ENCODE measurements at regions not wholly inside any gene's neighbourhood (a gene's known extent, or its start where the extent isn't known, plus 50 kb on each side); places are given as distances from the start of the nearest gene placed in this dataset.
"Not testable (repeated sequence)": the region's sequence is repeated elsewhere in the genome, so short reads cannot be mapped to it uniquely, and the experiment has no call there.

DNA sequence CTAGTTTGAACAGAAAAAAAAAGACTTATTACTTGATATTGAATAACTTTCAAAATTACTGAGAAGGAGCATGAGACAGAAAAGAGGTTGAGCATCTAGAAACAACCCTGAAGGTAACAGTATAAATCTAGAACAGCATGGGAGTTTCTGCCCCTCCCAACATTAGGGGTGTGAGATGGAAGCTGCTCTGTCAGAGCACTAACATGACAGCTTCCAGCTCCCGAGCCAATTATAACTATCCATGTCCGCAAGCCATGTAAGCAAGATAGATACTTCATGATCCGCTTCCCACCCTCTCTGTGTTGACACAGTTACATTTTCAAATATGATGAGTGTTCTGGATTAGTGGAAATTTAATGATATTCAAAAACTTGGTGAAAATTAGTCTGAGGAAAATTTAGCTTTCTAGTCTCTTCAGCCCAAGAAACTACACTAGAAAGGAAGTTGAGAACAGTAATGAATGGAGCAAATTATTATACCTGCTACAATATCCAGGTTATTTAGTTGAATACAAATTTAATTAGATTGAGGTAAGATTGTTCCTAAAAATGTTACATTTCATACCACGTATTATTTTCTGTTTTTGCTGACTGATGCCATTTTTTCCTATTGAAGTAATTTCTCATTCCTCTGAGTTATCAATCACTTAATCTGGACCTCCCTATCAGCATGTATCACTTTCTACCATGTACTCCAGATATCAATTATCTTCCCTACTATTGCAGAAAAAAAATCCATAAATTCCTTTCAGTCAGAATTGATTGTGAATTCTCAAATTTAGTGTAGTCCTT, 129.3 kb upstream of the SLIT2 start:
- no peak for DNase-seq (ENCODE audit: low read depth)

GRCh38 chr4:20119141-20119540, 132.6 kb upstream of the SLIT2 start:
- DNase-seq (ENCODE audit: low read depth) = no peak

DNA sequence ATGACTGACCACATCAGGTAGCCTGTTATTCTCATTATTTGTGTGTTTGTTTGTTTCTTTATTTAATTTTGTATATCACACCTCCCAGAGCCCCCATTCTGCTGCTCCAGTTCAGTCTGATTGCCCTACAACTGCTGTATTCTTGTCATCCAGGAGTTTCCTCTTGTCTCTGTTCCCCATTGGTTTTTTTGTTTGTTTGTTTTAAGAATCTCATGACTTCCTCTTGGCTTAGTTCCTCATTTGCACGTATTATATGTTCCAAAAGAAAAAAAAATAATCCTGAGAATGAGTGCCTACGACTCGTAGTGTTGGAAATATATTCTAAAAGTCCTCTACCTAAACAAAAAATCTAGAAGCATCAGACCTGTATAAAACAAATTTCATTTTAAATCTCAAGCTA, 142.3 kb upstream of the SLIT2 start:
- DNase-seq (ENCODE audit: low read depth) = no peak

GRCh38 chr4:20106921-20107320, 144.8 kb upstream of the SLIT2 start:
- DNase-seq (ENCODE audit: low read depth) = no peak

GRCh38 chr4:20101831-20102230, 149.9 kb upstream of the SLIT2 start:
- DNase-seq (ENCODE audit: low read depth) = no peak

- DNase-seq (ENCODE audit: low read depth) = no peak
Measured at GRCh38 chr4:20096911-20097310, 154.8 kb upstream of the SLIT2 start.

GRCh38 chr4:20095805-20096541, 155.7 kb upstream of the SLIT2 start:
- no peak for DNase-seq (ENCODE audit: low read depth)

DNA sequence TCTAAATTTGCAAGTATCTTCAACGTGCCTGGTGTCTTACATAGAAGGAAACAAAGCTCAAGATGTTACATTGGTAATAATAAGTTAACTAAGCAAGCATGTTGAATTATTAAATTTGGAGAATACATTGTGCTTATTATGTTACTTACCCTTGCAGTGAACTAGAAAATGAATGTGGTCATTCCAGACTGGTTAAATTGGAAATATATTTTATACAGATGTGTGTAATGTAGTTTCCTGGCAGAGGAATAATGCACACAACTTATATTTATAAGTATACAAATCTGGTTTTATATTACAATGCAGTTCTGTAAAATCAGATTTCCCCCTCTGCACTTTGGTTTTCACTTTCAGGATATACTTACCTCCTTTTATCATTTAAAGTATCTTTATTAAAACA, 159.9 kb upstream of the SLIT2 start:
- DNase-seq (ENCODE audit: low read depth) = no peak

- DNase-seq (ENCODE audit: low read depth) = no peak
Measured at GRCh38 chr4:20087522-20087911, 164.2 kb upstream of the SLIT2 start.

- no peak for DNase-seq (ENCODE audit: low read depth)
Measured at GRCh38 chr4:20086799-20087521, 164.7 kb upstream of the SLIT2 start.

DNA sequence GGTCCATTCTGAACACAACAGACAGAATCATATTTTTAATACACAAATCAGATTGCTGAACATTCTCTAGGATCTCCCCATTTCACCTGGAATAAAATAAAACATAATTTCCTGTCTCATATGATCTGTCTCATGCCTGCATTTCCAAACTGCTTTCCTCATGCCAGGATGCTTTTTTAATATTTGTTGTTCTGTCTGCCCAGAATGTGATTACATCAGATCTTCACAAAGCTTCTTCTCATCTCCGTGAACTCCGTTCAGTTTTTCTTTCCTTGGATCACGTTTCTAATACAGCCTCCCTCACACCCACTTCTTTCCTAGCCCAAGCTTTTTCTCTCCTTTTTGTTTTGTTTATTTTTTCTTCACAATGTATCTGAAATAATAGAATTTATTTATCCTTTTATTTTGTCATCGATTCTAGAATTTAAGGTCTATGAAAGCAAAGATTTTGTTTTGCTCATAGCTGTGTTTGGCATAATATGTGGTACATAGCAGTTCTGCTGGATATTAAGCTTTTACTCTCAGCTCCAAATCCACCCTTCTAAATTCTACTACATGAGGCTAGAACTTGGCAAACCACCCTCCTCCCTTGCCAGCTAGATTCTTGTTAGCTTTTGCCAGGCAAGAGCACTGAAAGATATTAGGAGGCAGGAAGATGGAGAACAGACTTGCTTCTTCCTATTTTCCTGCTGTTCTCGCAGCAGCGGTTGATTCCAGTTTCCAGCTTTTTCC, 165.5 kb upstream of the SLIT2 start:
- no peak for DNase-seq (ENCODE audit: low read depth)

GRCh38 chr4:20085653-20086052, 166.1 kb upstream of the SLIT2 start:
- DNase-seq (ENCODE audit: low read depth) = no peak

DNA sequence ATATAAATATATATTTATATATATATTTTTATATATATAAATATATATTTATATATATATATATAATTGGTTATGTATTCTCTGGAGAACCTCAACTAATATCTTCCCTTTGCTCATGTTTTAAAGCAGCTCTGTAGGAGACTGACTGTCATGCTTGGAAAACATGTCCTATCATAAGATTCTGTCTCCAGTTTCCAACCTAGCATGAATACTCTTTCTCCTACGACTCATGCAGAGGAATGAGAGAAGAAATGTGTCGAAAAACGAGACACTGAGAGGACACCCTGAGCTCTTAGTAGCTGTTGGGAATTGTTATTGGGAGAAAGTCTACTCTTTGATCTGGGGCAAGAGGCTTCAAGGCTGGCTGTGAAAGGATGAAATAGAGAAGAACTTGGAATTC, 166.5 kb upstream of the SLIT2 start:
- DNase-seq (ENCODE audit: low read depth) = no peak

- no peak for DNase-seq (ENCODE audit: low read depth)
Measured at GRCh38 chr4:20084488-20084887, 167.2 kb upstream of the SLIT2 start.

GRCh38 chr4:20078644-20079043, 173.1 kb upstream of the SLIT2 start:
- no peak for DNase-seq (ENCODE audit: low read depth)

GRCh38 chr4:20075248-20075871, 176.3 kb upstream of the SLIT2 start:
- DNase-seq (ENCODE audit: low read depth) = no peak

DNA sequence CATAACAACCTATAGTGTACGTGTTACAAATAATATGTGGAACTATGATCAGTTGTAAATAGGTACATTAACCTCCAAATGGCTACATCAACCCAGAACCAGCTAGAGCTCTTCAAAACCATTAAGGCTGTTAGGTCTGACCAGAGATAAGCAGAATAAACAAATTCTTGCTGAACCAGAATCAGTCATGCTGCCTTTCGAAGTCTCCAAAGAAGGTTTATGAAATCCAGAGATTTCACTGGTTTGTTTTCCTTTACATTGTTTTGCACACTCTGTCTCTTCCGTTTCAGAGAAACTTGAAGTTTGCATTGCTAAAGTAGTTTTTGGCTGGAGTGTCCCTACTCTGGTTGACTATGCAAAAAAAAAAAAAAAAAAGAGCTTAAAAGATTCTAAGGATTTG, 177.3 kb upstream of the SLIT2 start:
- no peak for DNase-seq (ENCODE audit: low read depth)

DNA sequence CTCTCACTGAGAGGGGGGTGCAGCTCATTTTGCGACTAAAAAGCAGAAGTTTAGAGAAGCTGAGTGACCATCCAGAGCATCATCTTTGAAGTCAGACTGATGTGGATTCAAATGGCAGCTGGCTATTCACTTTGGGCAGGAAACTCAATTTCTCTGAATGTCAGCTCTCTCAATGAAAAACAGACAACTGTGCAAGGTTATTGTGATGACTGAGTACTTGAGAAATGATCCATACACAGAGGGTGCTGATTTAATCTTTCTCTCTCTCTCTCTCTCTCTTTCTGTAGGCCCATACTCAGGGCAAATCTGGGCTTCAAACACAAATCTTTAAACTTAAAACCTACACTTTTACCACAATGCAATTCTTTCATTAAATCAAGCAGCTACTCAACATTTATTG, 185.8 kb upstream of the SLIT2 start:
- DNase-seq (ENCODE audit: low read depth) = no peak

DNA sequence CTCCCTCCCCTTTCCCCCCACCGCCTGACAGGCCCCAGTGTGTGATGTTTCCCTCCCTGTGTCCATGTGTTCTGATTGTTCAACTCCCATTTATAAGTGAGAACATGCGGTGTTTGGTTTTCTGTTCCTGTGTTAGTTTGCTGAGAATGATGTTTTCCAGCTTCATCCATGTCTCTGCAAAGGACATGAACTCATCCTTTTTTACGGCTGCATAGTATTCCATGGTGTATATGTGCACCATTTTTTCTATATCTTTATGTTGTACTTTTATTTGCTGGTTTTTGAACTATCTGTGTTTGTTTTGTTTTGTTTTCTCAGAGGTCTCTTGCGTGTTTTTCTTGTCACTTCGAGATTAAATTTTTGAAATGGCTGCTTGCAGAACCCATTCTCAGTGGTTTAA, 188.8 kb upstream of the SLIT2 start:
- not testable (repeated sequence) for DNase-seq (ENCODE audit: low read depth)

- no peak for DNase-seq (ENCODE audit: low read depth)
Measured at GRCh38 chr4:20062054-20062453, 189.7 kb upstream of the SLIT2 start.

DNA sequence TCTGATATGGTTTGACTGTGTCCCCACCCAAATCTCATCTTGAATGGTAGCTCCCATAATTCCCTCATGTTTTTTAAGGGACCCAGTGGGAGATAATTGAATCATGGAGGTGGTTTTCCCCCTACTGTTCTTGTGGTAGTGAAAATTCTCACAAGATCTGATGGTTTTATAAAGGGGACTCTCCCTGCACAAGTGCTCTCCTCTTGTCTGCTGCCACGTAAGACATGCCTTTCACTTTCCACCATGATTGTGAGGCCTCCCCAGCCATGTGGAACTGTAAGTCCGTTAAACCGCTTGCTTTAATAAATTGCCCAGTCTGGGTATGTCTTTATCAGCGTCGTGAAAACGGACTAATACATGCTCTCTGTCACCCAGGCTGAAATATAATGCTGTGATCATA, 200.9 kb upstream of the SLIT2 start:
- no peak for DNase-seq (ENCODE audit: low read depth)

DNA sequence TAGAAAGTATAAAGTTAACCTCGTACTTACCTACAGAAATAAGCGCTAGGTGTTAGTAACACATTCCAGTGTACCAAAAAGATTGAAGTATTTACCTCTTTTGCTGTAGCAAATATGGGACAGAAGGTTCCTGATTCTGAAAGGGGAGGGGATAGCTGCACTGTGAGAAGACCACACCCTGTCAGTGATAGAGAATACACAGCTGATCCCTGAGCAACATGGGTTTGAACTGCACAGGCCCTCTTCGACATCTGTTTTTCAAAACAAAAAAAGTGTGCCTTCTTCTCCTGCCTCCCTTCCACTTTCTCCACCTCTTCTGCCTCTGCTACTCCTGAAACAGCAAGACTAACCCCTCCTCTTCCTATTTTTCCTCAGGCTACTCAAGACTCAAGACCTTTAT, 201.8 kb upstream of the SLIT2 start:
- DNase-seq (ENCODE audit: low read depth) = no peak

Measured in GM04503 (cell line).